ENCODE measurements at regions not wholly inside any gene's neighbourhood (a gene's known extent, or its start where the extent isn't known, plus 50 kb on each side); places are given as distances from the start of the nearest gene placed in this dataset.

GRCh38 chr12:29957835-29958234, 174.1 kb upstream of the TMTC1 start:
- Histone ChIP-seq H3K9me1 (ENCODE audit: control insufficient read depth, extremely low read depth, insufficient read depth, low read length) (no peaks in the 10 kb centered on the region), H2AFZ (ENCODE audit: control insufficient read depth, low read length) (no peak overlapping the region), H3K79me2 (ENCODE audit: control insufficient read depth, insufficient read depth, low read length) (no peaks in the 10 kb centered on the region), H3K4me1 (ENCODE audit: control insufficient read depth, extremely low read depth, insufficient read depth, low read length) (no peaks in the 10 kb centered on the region), H3K36me3 (ENCODE audit: control insufficient read depth in 2 of 2, extremely low read depth in 1 of 2, insufficient read depth in 2 of 2, low read length in 2 of 2) (no peaks in the 10 kb centered on the region), H3K4me2 (ENCODE audit: control insufficient read depth, extremely low read depth, insufficient read depth, low read depth, low read length) (no peak overlapping the region), H3K27ac (ENCODE audit: control insufficient read depth, insufficient read depth, low read length) (no peak overlapping the region), H3K9me3 (ENCODE audit: control insufficient read depth, low read depth, low read length) (no peaks in the 10 kb centered on the region), H4K20me1 (ENCODE audit: control insufficient read depth, extremely low read depth, insufficient read depth, low read length) (no peaks in the 10 kb centered on the region), H3K27me3 (ENCODE audit: control insufficient read depth, extremely low read depth, insufficient read depth, low read length) (no peaks in the 10 kb centered on the region), H3K9ac (ENCODE audit: control insufficient read depth, extremely low read depth, insufficient read depth, low read length) (no peak overlapping the region), H3K4me3 (ENCODE audit: control insufficient read depth in 2 of 3, extremely low read depth in 1 of 3, insufficient read depth in 2 of 3, low read depth in 1 of 3, low read length in 3 of 3) (no peak overlapping the region)
- TF ChIP-seq EZH2 (IDR thresholded peaks at IDR 0.05; ENCODE audit: low read length) = no peak
- TF ChIP-seq, protein P1, sequence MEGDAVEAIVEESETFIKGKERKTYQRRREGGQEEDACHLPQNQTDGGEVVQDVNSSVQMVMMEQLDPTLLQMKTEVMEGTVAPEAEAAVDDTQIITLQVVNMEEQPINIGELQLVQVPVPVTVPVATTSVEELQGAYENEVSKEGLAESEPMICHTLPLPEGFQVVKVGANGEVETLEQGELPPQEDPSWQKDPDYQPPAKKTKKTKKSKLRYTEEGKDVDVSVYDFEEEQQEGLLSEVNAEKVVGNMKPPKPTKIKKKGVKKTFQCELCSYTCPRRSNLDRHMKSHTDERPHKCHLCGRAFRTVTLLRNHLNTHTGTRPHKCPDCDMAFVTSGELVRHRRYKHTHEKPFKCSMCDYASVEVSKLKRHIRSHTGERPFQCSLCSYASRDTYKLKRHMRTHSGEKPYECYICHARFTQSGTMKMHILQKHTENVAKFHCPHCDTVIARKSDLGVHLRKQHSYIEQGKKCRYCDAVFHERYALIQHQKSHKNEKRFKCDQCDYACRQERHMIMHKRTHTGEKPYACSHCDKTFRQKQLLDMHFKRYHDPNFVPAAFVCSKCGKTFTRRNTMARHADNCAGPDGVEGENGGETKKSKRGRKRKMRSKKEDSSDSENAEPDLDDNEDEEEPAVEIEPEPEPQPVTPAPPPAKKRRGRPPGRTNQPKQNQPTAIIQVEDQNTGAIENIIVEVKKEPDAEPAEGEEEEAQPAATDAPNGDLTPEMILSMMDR (optimal IDR thresholded peaks at IDR 0.05 in 1 of 3, IDR thresholded peaks at IDR 0.05 in 1 of 3, conservative IDR thresholded peaks at IDR 0.05 in 1 of 3; ENCODE audit: extremely low read depth in 1 of 3, insufficient read depth in 2 of 3, low read length in 3 of 3) = no peak
- dilution Hi-C loops (cut with MboI; ENCODE audit: extremely low pct_ligation_motif_present, low sequenced_read_pairs) = no loop called here
- FAIRE-seq (no peak), DNase-seq (ENCODE audit: low read depth, low spot score) (no peak)

DNA sequence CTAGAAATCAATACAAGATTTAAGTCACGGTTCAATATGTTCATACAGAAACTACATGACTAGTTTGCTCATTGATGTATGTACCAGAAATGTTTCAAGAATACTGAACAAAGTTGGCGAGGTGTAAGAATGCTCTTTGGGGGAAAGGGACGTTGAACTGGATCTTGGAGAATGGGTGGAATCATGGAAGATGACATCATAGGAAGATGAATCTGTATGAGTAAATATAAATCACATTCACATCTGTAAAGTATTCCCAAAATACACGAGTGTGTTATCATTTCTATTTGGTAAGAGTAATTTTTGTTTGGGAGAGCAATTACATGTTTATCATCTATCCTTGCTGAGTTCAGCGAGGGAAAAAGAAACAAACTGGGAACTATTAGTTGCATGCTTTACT, 162.2 kb upstream of the TMTC1 start:
- Histone ChIP-seq H3K36me3 (ENCODE audit: control insufficient read depth in 2 of 2, extremely low read depth in 1 of 2, insufficient read depth in 2 of 2, low read length in 2 of 2) (no peaks in the 10 kb centered on the region), H3K4me3 (ENCODE audit: control insufficient read depth in 2 of 3, extremely low read depth in 1 of 3, insufficient read depth in 2 of 3, low read depth in 1 of 3, low read length in 3 of 3) (no peak overlapping the region), H4K20me1 (ENCODE audit: control insufficient read depth, extremely low read depth, insufficient read depth, low read length) (no peaks in the 10 kb centered on the region), H3K79me2 (ENCODE audit: control insufficient read depth, insufficient read depth, low read length) (no peaks in the 10 kb centered on the region), H2AFZ (ENCODE audit: control insufficient read depth, low read length) (no peak overlapping the region), H3K4me1 (ENCODE audit: control insufficient read depth, extremely low read depth, insufficient read depth, low read length) (no peaks in the 10 kb centered on the region), H3K27ac (ENCODE audit: control insufficient read depth, insufficient read depth, low read length) (no peak overlapping the region), H3K9me1 (ENCODE audit: control insufficient read depth, extremely low read depth, insufficient read depth, low read length) (no peaks in the 10 kb centered on the region), H3K4me2 (ENCODE audit: control insufficient read depth, extremely low read depth, insufficient read depth, low read depth, low read length) (no peak overlapping the region), H3K9me3 (ENCODE audit: control insufficient read depth, low read depth, low read length) (no peaks in the 10 kb centered on the region), H3K27me3 (ENCODE audit: control insufficient read depth, extremely low read depth, insufficient read depth, low read length) (no peaks in the 10 kb centered on the region), H3K9ac (ENCODE audit: control insufficient read depth, extremely low read depth, insufficient read depth, low read length) (no peak overlapping the region)
- DNase-seq (ENCODE audit: low read depth, low spot score) = no peak
- FAIRE-seq = no peak
- dilution Hi-C loops (cut with MboI; ENCODE audit: extremely low pct_ligation_motif_present, low sequenced_read_pairs) = no loop called here
- TF ChIP-seq EZH2 (IDR thresholded peaks at IDR 0.05; ENCODE audit: low read length) = no peak
- TF ChIP-seq, protein P1 (optimal IDR thresholded peaks at IDR 0.05 in 1 of 3, IDR thresholded peaks at IDR 0.05 in 1 of 3, conservative IDR thresholded peaks at IDR 0.05 in 1 of 3; ENCODE audit: extremely low read depth in 1 of 3, insufficient read depth in 2 of 3, low read length in 3 of 3) = no peak

All from keratinocyte (primary cell).